ENCODE measurements at regions not wholly inside any gene's neighbourhood (a gene's known extent, or its start where the extent isn't known, plus 50 kb on each side); places are given as distances from the start of the nearest gene placed in this dataset.

DNA sequence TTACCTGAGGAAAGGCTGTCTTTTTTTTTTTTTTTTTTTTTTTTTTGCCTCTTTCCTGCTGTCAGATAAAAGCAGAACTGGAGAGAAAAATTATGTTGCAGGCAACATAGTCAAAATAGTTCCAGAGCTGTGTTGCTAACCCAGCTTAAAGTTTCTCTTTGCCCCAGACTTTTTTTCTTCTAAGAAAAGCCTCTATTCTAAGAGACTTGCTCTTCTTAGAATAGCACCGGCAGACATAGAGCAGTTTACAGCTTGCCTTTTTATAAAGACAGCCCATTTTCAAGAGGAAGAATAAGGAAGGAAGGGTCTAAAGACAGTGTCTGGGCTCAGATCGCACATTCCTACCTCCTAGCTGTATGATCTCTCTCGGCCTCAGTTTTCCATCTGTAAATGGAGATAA, 88.7 kb downstream of the TENT5C start:
- in situ Hi-C loops (cut with MboI; ENCODE audit: low pct_unique_long_range_greater_than_20kb, low sequenced_read_pairs, unreplicated experiment): no loop called here
- DNase-seq (ENCODE audit: low spot score): no peak
- TF ChIP-seq, protein P1, sequence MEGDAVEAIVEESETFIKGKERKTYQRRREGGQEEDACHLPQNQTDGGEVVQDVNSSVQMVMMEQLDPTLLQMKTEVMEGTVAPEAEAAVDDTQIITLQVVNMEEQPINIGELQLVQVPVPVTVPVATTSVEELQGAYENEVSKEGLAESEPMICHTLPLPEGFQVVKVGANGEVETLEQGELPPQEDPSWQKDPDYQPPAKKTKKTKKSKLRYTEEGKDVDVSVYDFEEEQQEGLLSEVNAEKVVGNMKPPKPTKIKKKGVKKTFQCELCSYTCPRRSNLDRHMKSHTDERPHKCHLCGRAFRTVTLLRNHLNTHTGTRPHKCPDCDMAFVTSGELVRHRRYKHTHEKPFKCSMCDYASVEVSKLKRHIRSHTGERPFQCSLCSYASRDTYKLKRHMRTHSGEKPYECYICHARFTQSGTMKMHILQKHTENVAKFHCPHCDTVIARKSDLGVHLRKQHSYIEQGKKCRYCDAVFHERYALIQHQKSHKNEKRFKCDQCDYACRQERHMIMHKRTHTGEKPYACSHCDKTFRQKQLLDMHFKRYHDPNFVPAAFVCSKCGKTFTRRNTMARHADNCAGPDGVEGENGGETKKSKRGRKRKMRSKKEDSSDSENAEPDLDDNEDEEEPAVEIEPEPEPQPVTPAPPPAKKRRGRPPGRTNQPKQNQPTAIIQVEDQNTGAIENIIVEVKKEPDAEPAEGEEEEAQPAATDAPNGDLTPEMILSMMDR (IDR thresholded peaks at IDR 0.05; ENCODE audit: extremely low read depth, insufficient read depth, missing control alignments): no peak

DNA sequence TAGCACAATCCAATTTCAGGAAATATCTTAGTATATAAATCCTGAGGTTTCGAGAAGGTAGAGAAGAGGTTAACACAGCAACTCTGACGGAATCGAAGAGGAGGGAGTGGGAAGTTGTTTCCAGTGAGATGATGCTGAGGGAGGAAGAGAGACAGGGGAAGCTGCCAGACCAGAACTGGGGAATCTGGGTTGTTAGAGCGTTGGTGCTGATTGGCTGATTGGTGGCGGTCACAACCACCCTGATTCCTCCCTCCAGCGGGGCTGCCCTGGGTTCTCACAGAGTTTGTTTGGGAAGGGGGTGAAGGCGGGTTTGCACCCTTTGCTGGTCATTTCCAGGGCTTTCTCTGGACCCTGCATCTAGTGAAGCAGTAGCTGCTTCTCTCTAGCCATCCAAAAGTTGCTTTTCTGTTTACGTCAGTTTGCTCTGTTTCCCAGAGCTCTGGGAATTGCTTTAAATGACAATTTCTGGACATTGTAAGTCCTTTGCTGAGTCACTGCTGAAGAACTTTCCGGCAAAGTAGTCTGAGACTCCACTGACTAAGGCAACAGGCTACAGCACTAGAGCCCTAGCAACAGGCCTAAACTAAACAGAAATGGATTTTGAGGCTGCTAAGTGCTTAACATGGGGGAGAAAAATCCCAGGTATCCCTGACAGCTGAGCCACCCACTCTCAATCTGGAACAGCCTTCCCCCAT, 90.1 kb downstream of the TENT5C start:
- in situ Hi-C loops (cut with MboI; ENCODE audit: low pct_unique_long_range_greater_than_20kb, low sequenced_read_pairs, unreplicated experiment): no loop called here
- no peak for DNase-seq (ENCODE audit: low spot score)
- TF ChIP-seq, protein P1 (IDR thresholded peaks at IDR 0.05; ENCODE audit: extremely low read depth, insufficient read depth, missing control alignments): no peak

DNA sequence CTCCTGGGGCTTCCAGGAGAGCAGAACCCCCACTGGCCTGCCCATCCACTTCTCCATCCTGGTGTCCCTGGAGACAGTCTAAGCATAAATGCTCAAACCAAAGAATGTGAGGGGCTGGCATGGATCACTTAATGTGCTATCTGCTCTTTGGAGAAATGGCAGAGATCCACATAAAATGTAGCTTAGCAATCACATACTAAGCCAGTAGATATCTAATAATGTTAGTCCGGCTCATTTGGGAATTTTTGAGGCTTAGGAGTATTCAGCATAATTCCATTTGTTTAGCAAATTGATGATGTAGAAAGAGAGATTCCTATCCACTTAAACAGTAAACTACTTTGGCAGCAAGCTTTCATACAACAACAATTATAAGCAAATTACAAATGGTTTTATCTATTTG, 90.7 kb downstream of the TENT5C start:
- no peak for DNase-seq (ENCODE audit: low spot score)
- TF ChIP-seq, protein P1 (IDR thresholded peaks at IDR 0.05; ENCODE audit: extremely low read depth, insufficient read depth, missing control alignments): no peak
- in situ Hi-C loops (cut with MboI; ENCODE audit: low pct_unique_long_range_greater_than_20kb, low sequenced_read_pairs, unreplicated experiment): no loop called here

- TF ChIP-seq, protein P1 (IDR thresholded peaks at IDR 0.05; ENCODE audit: extremely low read depth, insufficient read depth, missing control alignments): no peak
- in situ Hi-C loops (cut with MboI; ENCODE audit: low pct_unique_long_range_greater_than_20kb, low sequenced_read_pairs, unreplicated experiment): no loop called here
- no peak for DNase-seq (ENCODE audit: low spot score)
Observed at GRCh38 chr1:117697220-117697781, 91.5 kb downstream of the TENT5C start.

DNA sequence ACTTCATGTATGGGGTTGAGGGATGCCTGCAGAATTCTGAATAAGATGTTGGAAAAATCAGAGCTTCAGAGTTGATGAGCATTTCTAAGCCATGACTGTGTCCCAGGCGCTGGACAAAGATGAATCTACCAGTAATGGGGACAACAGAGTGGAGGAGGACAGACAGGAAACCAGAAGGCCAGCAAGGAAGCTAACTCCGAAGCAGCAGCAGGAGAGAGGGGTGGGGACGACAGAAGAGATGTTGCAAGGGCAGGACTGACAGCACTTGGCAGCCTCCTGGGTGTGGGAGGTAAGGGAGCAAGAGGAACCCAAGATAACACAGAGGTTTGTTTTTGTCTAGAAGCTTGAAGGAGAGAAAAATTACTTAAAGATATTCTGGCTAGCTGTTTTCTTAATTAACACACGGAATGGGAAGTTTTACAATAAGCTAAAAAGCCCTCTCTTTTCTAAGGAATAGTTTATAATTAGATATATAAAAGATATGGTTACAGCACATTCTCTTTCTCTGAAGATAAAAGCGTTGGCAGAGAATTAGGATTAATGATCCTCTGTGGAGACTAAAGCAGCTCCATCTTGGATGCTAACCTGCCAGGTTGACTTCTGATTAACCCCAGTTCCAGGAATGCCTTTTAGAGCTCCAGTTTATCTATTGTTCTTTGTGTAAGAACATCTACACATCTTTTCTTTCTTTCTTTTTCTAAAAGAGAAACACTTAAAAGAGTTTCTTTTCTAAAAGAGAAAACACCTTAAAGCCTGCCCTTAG, 92.7 kb downstream of the TENT5C start:
- TF ChIP-seq, protein P1 (IDR thresholded peaks at IDR 0.05; ENCODE audit: extremely low read depth, insufficient read depth, missing control alignments): no peak
- in situ Hi-C loops (cut with MboI; ENCODE audit: low pct_unique_long_range_greater_than_20kb, low sequenced_read_pairs, unreplicated experiment): no loop called here

GRCh38 chr1:117699953-117700352, 94.1 kb downstream of the TENT5C start:
- DNase-seq (ENCODE audit: low spot score): no peak
- in situ Hi-C loops (cut with MboI; ENCODE audit: low pct_unique_long_range_greater_than_20kb, low sequenced_read_pairs, unreplicated experiment): no loop called here
- TF ChIP-seq, protein P1 (IDR thresholded peaks at IDR 0.05; ENCODE audit: extremely low read depth, insufficient read depth, missing control alignments): no peak

More for the DNA sequence above, 92.7 kb downstream of the TENT5C start:
- no peak for DNase-seq (ENCODE audit: low spot score)
